ENCODE measurements at regions not wholly inside any gene's neighbourhood (a gene's known extent, or its start where the extent isn't known, plus 50 kb on each side); places are given as distances from the start of the nearest gene placed in this dataset.
"Not testable (repeated sequence)": the region's sequence is repeated elsewhere in the genome, so short reads cannot be mapped to it uniquely, and the experiment has no call there.

DNA sequence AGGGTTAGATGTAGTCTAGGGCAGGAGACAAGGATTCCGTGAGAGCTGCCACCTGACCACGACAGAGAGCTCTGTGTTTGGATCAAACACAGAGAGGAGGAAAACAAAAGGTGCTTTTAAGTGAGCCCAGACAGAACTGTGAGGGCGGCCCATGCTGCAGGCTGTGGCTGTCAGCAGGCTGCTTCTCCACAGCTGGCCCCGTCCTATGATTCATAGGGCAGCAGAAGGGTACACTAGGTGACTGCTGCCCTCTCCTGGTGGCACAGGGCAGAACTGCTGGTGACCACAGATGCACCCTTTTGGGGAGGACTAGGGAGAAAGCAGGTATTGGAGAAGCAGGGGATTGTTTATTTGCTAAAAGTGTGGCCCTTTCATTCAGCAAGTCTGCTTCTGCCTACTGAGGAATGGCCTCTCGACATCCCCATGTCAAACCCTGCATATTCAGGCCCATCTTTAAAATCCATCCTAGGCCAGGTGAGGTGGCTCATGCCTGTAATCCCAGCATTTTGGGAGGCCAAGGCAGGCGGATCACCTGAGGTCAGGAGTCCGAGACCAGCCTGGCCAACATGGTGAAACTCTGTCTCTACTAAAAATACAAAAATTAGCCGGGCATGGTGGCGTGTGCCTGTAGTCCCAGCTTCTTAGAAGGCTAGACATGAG is 234.4 kb upstream of the FRG2C start:
- 33 to 56% methylated on average over 7 to 9 of the region's 9 CpGs for WGBS, 2 donors

DNA sequence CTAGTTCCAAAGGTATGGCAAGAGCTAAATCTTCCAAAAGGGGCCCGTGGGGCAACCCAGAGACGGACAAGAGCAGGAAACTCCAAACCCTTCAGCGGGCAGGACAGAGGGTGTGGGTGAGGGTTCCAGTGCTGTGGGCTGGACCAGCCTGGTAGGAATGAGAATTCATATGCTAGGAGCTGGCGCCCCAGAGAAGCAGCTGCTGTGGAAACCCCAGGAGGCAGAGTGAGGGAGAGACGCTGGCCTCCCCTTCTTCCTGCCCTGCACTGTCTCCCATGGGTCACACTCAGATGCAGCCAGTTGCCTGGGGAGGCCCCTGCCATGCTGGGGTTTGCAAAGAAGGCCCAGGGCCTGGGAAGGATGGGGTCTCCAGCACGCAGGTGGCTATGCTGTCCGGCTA is 233.7 kb upstream of the FRG2C start:
- Histone ChIP-seq H3K4me1 (peaks cover 18 to 36% (median 19%) of the 10 kb centered on the region in 3 donors), H3K36me3 (peaks cover 8 to 66% (median 12%) of the 10 kb centered on the region in 3 donors)
- H3K27me3 ChIP-seq; H3K27ac ChIP-seq; H3K4me3 ChIP-seq; intact Hi-C loops (cut with DNase I); H3K9me3 ChIP-seq; DNase-seq: not testable (repeated sequence)
- WGBS, 2 donors, result 76 to 90% methylated on average over 3 to 5 of the region's 7 CpGs

More for the DNA sequence above, 234.4 kb upstream of the FRG2C start:
- not testable (repeated sequence) for H3K4me3 ChIP-seq, DNase-seq, H3K9me3 ChIP-seq, H3K27me3 ChIP-seq
- intact Hi-C loops (cut with DNase I), result loop anchor here (10.0 kb wide), 1 partner anchor 135 kb away; no protein-coding TSS in a partner anchor
- Histone ChIP-seq H3K4me1 (peaks cover 18 to 36% (median 19%) of the 10 kb centered on the region in 3 donors), H3K27ac (peak overlapping the region in 1 of 4 donors; percentile 16), H3K36me3 (peaks cover 8 to 73% (median 12%) of the 10 kb centered on the region in 3 donors)
- peak; percentile 64 to 89 (median 83) for TF ChIP-seq CTCF (IDR thresholded peaks at IDR 0.05)

DNA sequence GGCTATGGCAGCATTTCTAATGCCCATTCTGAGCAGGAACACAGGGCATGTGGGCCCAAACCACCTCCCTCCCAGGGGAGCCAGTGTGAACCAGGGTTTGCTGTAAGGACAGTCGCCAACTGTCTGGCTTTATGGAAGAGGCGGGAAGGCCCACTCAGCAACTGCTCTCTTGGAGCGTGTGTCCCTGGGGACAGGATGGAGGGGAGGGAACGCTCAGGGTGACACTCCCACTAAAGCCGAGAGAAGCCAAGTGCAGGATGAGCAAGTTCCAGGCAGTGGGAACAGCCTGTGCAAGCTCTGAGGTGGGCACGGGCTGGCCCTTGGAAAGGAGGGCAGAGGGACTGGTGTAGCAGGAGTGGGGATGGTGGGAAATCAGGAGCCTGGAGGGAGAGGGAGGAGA is 233.0 kb upstream of the FRG2C start:
- intact Hi-C loops (cut with DNase I); H3K4me3 ChIP-seq; H3K27ac ChIP-seq; DNase-seq; H3K9me3 ChIP-seq; H3K27me3 ChIP-seq: not testable (repeated sequence)
- Histone ChIP-seq H3K36me3 (peaks cover 2 to 59% (median 9%) of the 10 kb centered on the region in 3 donors), H3K4me1 (peaks cover 18 to 38% (median 19%) of the 10 kb centered on the region in 3 donors)
- 85 to 91% methylated on average over 3 to 4 of the region's 6 CpGs for WGBS, 2 donors

DNA sequence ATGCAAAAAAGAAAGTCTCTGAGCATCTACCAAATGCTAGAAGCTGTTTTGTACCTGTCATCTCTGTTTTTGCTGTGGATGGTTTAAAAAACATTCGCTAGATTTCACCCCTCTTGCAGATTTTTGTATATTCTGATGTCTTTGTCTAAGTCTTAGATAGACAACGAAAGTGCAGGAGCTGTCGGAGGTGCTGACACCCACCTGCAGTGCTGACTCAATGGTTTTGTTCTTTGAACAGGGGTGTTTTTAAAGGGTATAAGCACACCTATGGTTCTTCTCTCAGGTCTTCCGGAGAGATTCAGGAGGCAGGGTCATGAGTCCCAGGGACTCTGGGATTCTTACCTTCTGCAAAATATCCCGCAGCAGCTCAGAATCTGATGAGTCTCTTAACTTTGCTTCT is 231.7 kb upstream of the FRG2C start:
- DNase-seq; H3K27me3 ChIP-seq; intact Hi-C loops (cut with DNase I); H3K9me3 ChIP-seq; H3K4me3 ChIP-seq: not testable (repeated sequence)
- Histone ChIP-seq H3K36me3 (peaks cover 0 to 46% (median under 1%) of the 10 kb centered on the region in 3 donors), H3K27ac (peak overlapping the region in 2 of 4 donors; percentile 94 to 95), H3K4me1 (peaks cover 19 to 43% (median 21%) of the 10 kb centered on the region in 3 donors)
- WGBS, 2 donors, result 77 to 88% methylated on average over 5 of the region's 5 CpGs

GRCh38 chr3:75432885-75433284 is 231.2 kb upstream of the FRG2C start:
- Histone ChIP-seq H3K4me1 (peaks cover 19 to 43% (median 21%) of the 10 kb centered on the region in 3 donors), H3K27ac (peak overlapping the region in 3 of 4 donors; percentile 94 to 95 (median 94)), H3K36me3 (peaks cover 0 to 42% (median 0%) of the 10 kb centered on the region in 3 donors)
- DNase-seq; H3K9me3 ChIP-seq; intact Hi-C loops (cut with DNase I); H3K4me3 ChIP-seq; H3K27me3 ChIP-seq: not testable (repeated sequence)
- WGBS, 2 donors, result 7 to 27% methylated on average over 2 to 5 of the region's 8 CpGs

DNA sequence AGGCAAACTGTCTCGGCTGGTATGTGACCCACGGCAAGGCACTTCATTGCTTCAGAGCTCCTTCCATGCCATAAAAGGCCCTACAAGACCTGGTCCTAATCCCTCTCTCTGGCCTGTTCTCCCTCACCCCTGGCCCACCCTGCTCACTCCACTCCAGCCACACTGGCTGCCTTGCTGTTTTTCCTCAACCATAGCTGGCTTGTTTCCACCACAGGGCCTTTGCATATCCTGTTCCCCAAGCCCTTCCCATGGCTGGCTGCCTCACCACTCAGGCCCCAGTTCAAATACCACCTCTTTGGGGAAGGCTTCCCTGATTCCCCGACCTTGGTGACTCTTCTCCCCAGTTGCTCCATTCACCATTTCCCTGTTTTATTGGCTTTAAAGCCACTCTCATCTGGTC is 230.8 kb upstream of the FRG2C start:
- H3K27me3 ChIP-seq; DNase-seq; H3K9me3 ChIP-seq; intact Hi-C loops (cut with DNase I); H3K4me3 ChIP-seq: not testable (repeated sequence)
- peak overlapping the region in 3 of 4 donors; percentile 94 to 95 (median 94) for H3K27ac ChIP-seq
- WGBS, 2 donors, result 71 to 73% methylated on average over 2 to 3 of the region's 3 CpGs
- peaks cover 19 to 43% (median 21%) of the 10 kb centered on the region in 3 donors for H3K4me1 ChIP-seq
- H3K36me3 ChIP-seq, result peaks cover 0 to 38% (median 0%) of the 10 kb centered on the region in 3 donors

DNA sequence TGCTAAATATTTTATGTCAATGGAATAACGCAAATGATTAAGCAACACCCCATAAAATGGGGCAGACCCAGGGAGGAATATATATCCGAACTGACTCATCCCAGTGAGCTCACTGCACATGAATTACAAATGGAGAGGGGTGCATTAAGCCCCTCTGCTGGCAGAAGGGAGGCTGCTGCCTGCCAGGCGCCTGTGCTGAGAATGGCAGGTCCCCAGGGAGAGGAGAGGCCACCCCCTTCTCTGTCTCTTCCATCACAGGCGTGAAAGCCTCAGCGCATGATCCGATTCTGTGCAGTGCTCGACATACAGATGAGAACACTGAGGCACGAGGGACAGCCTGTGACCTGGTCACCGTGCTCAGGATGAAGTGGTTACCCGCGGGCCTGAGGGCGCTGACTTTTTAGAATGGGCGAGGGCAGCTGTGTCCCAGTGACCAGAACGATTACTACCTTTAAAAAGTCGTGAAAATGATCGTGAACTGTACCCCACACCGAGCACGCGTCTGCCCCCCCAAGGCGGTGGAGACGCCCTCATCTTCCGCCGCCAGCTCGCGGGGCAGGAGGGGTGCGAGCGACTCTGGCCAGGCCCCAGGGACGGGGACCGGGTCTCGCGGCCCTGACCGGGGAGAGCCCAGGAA is 229.7 kb upstream of the FRG2C start:
- intact Hi-C loops (cut with DNase I); H3K27me3 ChIP-seq; H3K9me3 ChIP-seq; DNase-seq: not testable (repeated sequence)
- WGBS, 2 donors, result 5 to 18% methylated on average over 2 to 16 of the region's 32 CpGs
- Histone ChIP-seq H3K4me3 (peak overlapping the region; percentile 66 to 90 (median 85)), H3K4me1 (peaks cover 17 to 37% (median 19%) of the 10 kb centered on the region in 3 donors), H3K27ac (peak overlapping the region; percentile 91 to 95 (median 94)), H3K36me3 (peaks cover 0 to 29% (median 0%) of the 10 kb centered on the region in 3 donors)

Data from esophagus squamous epithelium (tissue), 5 donors.